B cell (primary cell): ENCODE measurements at regions not wholly inside any gene's neighbourhood (a gene's known extent, or its start where the extent isn't known, plus 50 kb on each side); places are given as distances from the start of the nearest gene placed in this dataset.

Experiments used
- ATAC-seq: fragments of 200-7000 bp; cut with Tn5 transposase; one replicate; pipeline ENCODE4 v1.10.0; 2021; ENCODE audit warnings: low read depth, mild to moderate bottlenecking, moderate number of reproducible peaks, moderate library complexity
- CTCF ChIA-PET: fragments of 350-600 bp; sonication (Branson Sonifier 250); formaldehyde crosslinking; loops from one replicate; lab custom pipeline; 2021; ENCODE audit warnings: antibody characterized with exemption, inconsistent platforms; lab: Charles Lee
- POLR2A ChIA-PET: fragments of 350-600 bp; sonication (Branson Sonifier 250); formaldehyde crosslinking; loops from one replicate; lab custom pipeline; 2021; ENCODE audit warnings: antibody characterized with exemption; lab: Charles Lee
- DNase-seq: peaks from one replicate; pipeline ENCODE4 v3.0.0; 2013
- H2AFZ ChIP-seq: 2 replicates; pipeline ENCODE4 v1.6.1; 2012; ENCODE audit warnings: mild to moderate bottlenecking, low read depth, low read length; ENCODE audit not compliant: insufficient read depth, poor library complexity, severe bottlenecking
- H3K27ac ChIP-seq, 2 donors: 1 replicate in 1 of 2; 2 replicates in 1 of 2; pipeline ENCODE4 v1.5.1; 2012 to 2013; ENCODE audit warnings: low read length in 2 of 2, mild to moderate bottlenecking in 2 of 2, moderate library complexity in 1 of 2
- H3K27me3 ChIP-seq, 4 experiments: fragments of 200-600 bp in 1 of 4; sonication (generic) in 1 of 4; replicated peaks in 1 of 4; 1 replicate in 2 of 4; 2 replicates in 2 of 4; pipeline versions ENCODE4 v1.6.1 to v1.7.0; 2013 to 2016; ENCODE audit warnings: low read length in 3 of 4, mild to moderate bottlenecking in 2 of 4, mixed read lengths in 1 of 4, moderate library complexity in 1 of 4; ENCODE audit not compliant: insufficient read depth in 4 of 4, control insufficient read depth in 3 of 4; ENCODE audit errors: control extremely low read depth in 1 of 4
- H3K36me3 ChIP-seq, 2 experiments: replicated peaks in 1 of 2; 1 replicate in 1 of 2; 2 replicates in 1 of 2; pipeline versions ENCODE4 v1.6.1 to v1.7.1; 2013; ENCODE audit warnings: low read length in 1 of 2; ENCODE audit not compliant: insufficient read depth in 2 of 2, control insufficient read depth in 1 of 2; ENCODE audit errors: control extremely low read depth in 1 of 2, extremely low read depth in 1 of 2
- H3K4me1 ChIP-seq, 2 donors: fragments of 200-600 bp in 1 of 2; sonication (generic) in 1 of 2; 1 replicate in 1 of 2; 2 replicates in 1 of 2; pipeline versions ENCODE4 v1.5.1 to v1.6.1; 2013 to 2017; ENCODE audit warnings: low read length in 2 of 2; ENCODE audit not compliant: control insufficient read depth in 2 of 2, insufficient read depth in 2 of 2
- H3K4me2 ChIP-seq: replicated peaks from 2 replicates; pipeline ENCODE3; 2012; ENCODE audit warnings: mild to moderate bottlenecking, low read depth, low read length; ENCODE audit not compliant: poor library complexity, severe bottlenecking
- H3K4me3 ChIP-seq, 5 experiments: fragments of 200-600 bp in 1 of 5; sonication (generic) in 1 of 5; 1 replicate in 3 of 5; 2 replicates in 2 of 5; pipeline versions ENCODE4 v1.5.1 to v1.7.0; 2011 to 2016; ENCODE audit warnings: low read length in 4 of 5, mild to moderate bottlenecking in 4 of 5, low read depth in 2 of 5, control low read depth in 1 of 5, moderate library complexity in 1 of 5; ENCODE audit not compliant: insufficient read depth in 1 of 5; ENCODE audit errors: control extremely low read depth in 1 of 5, extremely low read depth in 1 of 5
- H3K79me2 ChIP-seq: fragments of 200-600 bp; sonication (generic); one replicate; pipeline ENCODE4 v1.6.0; 2016; ENCODE audit warnings: low read length; ENCODE audit not compliant: control insufficient read depth, insufficient read depth
- H3K9ac ChIP-seq: fragments of 200-600 bp; sonication (generic); 2 replicates; pipeline ENCODE4 v1.6.1; 2017; ENCODE audit warnings: mild to moderate bottlenecking, low read length, moderate library complexity
- H3K9me3 ChIP-seq, 3 donors: one replicate each; pipeline versions ENCODE4 v1.6.1 to v1.7.1; 2013; ENCODE audit warnings: low read length in 2 of 3; ENCODE audit not compliant: control insufficient read depth in 2 of 3, insufficient read depth in 1 of 3; ENCODE audit errors: control extremely low read depth in 1 of 3
- H4K20me1 ChIP-seq: 2 replicates; pipeline ENCODE4 v1.6.0; 2012; ENCODE audit warnings: mild to moderate bottlenecking, low read length; ENCODE audit not compliant: insufficient read depth, control insufficient read depth, poor library complexity, severe bottlenecking
- H3K27ac Mint-ChIP-seq: one replicate; pipeline ENCODE4 v1.8.0; 2021; ENCODE audit warnings: mixed read lengths
- H3K27me3 Mint-ChIP-seq: one replicate; pipeline ENCODE4 v1.8.0; 2021; ENCODE audit warnings: mixed read lengths
- H3K4me1 Mint-ChIP-seq: one replicate; pipeline ENCODE4 v1.8.0; 2021; ENCODE audit warnings: mixed read lengths
- H3K4me3 Mint-ChIP-seq: one replicate; pipeline ENCODE4 v1.8.0; 2021; ENCODE audit warnings: mixed read lengths
- H3K9me3 Mint-ChIP-seq: one replicate; pipeline ENCODE4 v1.8.0; 2022; ENCODE audit warnings: mixed read lengths; ENCODE audit not compliant: insufficient read depth
- CTCF ChIP-seq: fragments of 200-600 bp; IDR thresholded peaks from one replicate; pipeline ENCODE4 v1.8.0; 2022; ENCODE audit warnings: antibody characterized with exemption, mild to moderate bottlenecking
- EZH2 ChIP-seq: IDR thresholded peaks from 2 replicates; pipeline ENCODE4 v1.6.1; 2012; ENCODE audit warnings: borderline replicate concordance, low read depth, mild to moderate bottlenecking, moderate library complexity, low read length; ENCODE audit not compliant: insufficient read depth, poor library complexity, severe bottlenecking
- intact Hi-C: fragments of 100-400 bp; cut with micrococcal nuclease; formaldehyde crosslinking; loops from one replicate; pipeline ENCODE4 v1.10.0; 2022

- CTCF ChIA-PET, result no interaction called here
Measured at GRCh38 chr6:4364711-4365110, 229.3 kb upstream of the ECI2 start.

GRCh38 chr6:4364172-4364571, 228.8 kb upstream of the ECI2 start:
- POLR2A ChIA-PET, result no interaction called here
- H3K9me3 Mint-ChIP-seq, result no peaks in the 10 kb centered on the region
- CTCF ChIA-PET, result no interaction called here

More at GRCh38 chr6:4364711-4365110, 229.3 kb upstream of the ECI2 start:
- H3K4me3 ChIP-seq, result no peak overlapping the region
- intact Hi-C loops, result no loop called here
- H3K79me2 ChIP-seq, result no peaks in the 10 kb centered on the region
- H3K27ac Mint-ChIP-seq, result no peak overlapping the region
- DNase-seq (no peak), ATAC-seq (no peak)
- H3K4me3 Mint-ChIP-seq, result no peak overlapping the region
- no peaks in the 10 kb centered on the region for H3K9me3 Mint-ChIP-seq
- H2AFZ ChIP-seq, result no peak overlapping the region
- POLR2A ChIA-PET, result no interaction called here
- H3K4me1 ChIP-seq, result peaks cover 11 to 14% of the 10 kb centered on the region in 2 donors
- H3K9ac ChIP-seq, result no peak overlapping the region
- no peak for TF ChIP-seq EZH2
- no peak for TF ChIP-seq CTCF
- H3K27ac ChIP-seq, result no peak overlapping the region
- H3K9me3 ChIP-seq, result no peaks in the 10 kb centered on the region
- no peaks in the 10 kb centered on the region for H4K20me1 ChIP-seq
- no peaks in the 10 kb centered on the region for H3K36me3 ChIP-seq
- peaks cover 0 to 4% (median 0%) of the 10 kb centered on the region in 4 experiments for H3K27me3 ChIP-seq
- H3K4me1 Mint-ChIP-seq, result peaks cover 32% of the 10 kb centered on the region
- no peak overlapping the region for H3K4me2 ChIP-seq
- peaks cover 11% of the 10 kb centered on the region for H3K27me3 Mint-ChIP-seq

More at GRCh38 chr6:4364172-4364571, 228.8 kb upstream of the ECI2 start:
- no peaks in the 10 kb centered on the region for H3K36me3 ChIP-seq
- no peaks in the 10 kb centered on the region for H3K79me2 ChIP-seq
- peaks cover 9% of the 10 kb centered on the region for H3K27me3 Mint-ChIP-seq
- no peak for DNase-seq
- peaks cover 0 to 4% (median 0%) of the 10 kb centered on the region in 4 experiments for H3K27me3 ChIP-seq
- no peak overlapping the region for H3K4me3 ChIP-seq
- H3K4me3 Mint-ChIP-seq, result no peak overlapping the region
- H4K20me1 ChIP-seq, result no peaks in the 10 kb centered on the region
- TF ChIP-seq EZH2, result no peak
- TF ChIP-seq CTCF, result no peak
- no peak overlapping the region for H2AFZ ChIP-seq
- peaks cover 11 to 14% of the 10 kb centered on the region in 2 donors for H3K4me1 ChIP-seq
- intact Hi-C loops, result no loop called here
- H3K9me3 ChIP-seq, result no peaks in the 10 kb centered on the region
- no peak for ATAC-seq
- no peak overlapping the region for H3K4me2 ChIP-seq
- H3K27ac Mint-ChIP-seq, result no peak overlapping the region
- H3K9ac ChIP-seq, result no peak overlapping the region
- H3K4me1 Mint-ChIP-seq, result peaks cover 33% of the 10 kb centered on the region
- H3K27ac ChIP-seq, result no peak overlapping the region
